ENCODE measurements at regions not wholly inside any gene's neighbourhood (a gene's known extent, or its start where the extent isn't known, plus 50 kb on each side); places are given as distances from the start of the nearest gene placed in this dataset.

DNA sequence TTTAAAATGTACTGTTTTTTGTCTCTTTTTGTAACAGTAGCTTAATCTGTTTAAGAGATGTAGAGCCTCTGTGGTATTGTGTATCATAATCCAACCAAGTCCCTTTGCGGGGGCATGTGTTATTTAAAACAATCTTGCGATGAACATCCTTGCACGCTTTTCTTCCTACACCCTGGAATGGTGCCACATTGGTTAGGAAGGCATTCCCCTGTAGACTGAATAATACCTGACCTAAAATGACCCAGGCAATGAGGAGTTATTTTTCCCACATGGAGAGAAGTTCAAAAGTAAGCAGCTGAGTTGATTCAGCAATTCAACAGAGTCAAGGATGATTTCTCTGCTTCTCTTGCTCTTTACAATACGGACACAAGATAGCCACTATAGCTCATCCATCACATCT lies 142.0 kb upstream of the PMEPA1 start:
- Histone ChIP-seq H3K27me3 (replicated peaks in 1 of 4; ENCODE audit: control insufficient read depth in 3 of 4, extremely low read depth in 1 of 4, insufficient read depth in 3 of 4, low read length in 3 of 4) (peaks cover 0 to 1% (median 0%) of the 10 kb centered on the region in 4 experiments; a peak in 1 of 7 replicates), H3K4me3 (ENCODE audit: extremely low read depth in 1 of 4, insufficient read depth in 2 of 4, low read depth in 3 of 4, low read length in 4 of 4) (no peak overlapping the region), H3K36me3 (ENCODE audit: control insufficient read depth in 2 of 4, insufficient read depth in 4 of 4, low read length in 3 of 4) (no peaks in the 10 kb centered on the region), H3K4me1 (replicated peaks in 1 of 4; ENCODE audit: control insufficient read depth in 3 of 4, insufficient read depth in 4 of 4, low read length in 3 of 4) (no peaks in the 10 kb centered on the region), H3K23me2 (ENCODE audit: low read depth, low read length) (no peaks in the 10 kb centered on the region; the same call in 1 of the 2 replicates), H3K9ac (replicated peaks in 1 of 4; ENCODE audit: extremely low read depth in 1 of 4, low read depth in 3 of 4, low read length in 3 of 4) (no peak overlapping the region), H3K56ac (replicated peaks; ENCODE audit: insufficient read length, low read depth, low read length) (no peak overlapping the region), H3K4me2 (ENCODE audit: insufficient read depth in 1 of 2, low read depth in 2 of 2, low read length in 2 of 2) (no peak overlapping the region), H2BK15ac (ENCODE audit: low read length) (no peak overlapping the region), H2BK5ac (ENCODE audit: low read depth, low read length) (no peak overlapping the region), H4K5ac (ENCODE audit: insufficient read length, low read depth, low read length) (no peak overlapping the region), H3K9me3 (ENCODE audit: insufficient read depth in 2 of 2, low read depth in 1 of 2, low read length in 1 of 2) (no peaks in the 10 kb centered on the region), H3K23ac (ENCODE audit: insufficient read length) (no peak overlapping the region), H2BK20ac (ENCODE audit: low read length) (no peak overlapping the region), H3K18ac (ENCODE audit: extremely low read depth, low read length) (no peak overlapping the region), H2AK5ac (ENCODE audit: low read depth, low read length) (no peak overlapping the region), H4K8ac (ENCODE audit: extremely low read depth, insufficient read depth, low read length) (no peak overlapping the region), H2AFZ (ENCODE audit: low read length) (no peak overlapping the region), H3K27ac (ENCODE audit: low read depth, low read length) (no peak overlapping the region), H3K79me2 (ENCODE audit: control insufficient read depth in 1 of 2, insufficient read depth in 2 of 2, low read length in 2 of 2) (no peaks in the 10 kb centered on the region), H4K91ac (replicated peaks; ENCODE audit: insufficient read length, low read length) (no peak overlapping the region), H3K79me1 (ENCODE audit: low read depth, low read length) (no peaks in the 10 kb centered on the region), H2BK120ac (replicated peaks; ENCODE audit: low read depth, low read length) (no peak overlapping the region), H2BK12ac (ENCODE audit: low read depth, low read length) (no peak overlapping the region), H3K4ac (replicated peaks; ENCODE audit: insufficient read length, low read depth, low read length) (no peak overlapping the region), H4K20me1 (replicated peaks in 1 of 2; ENCODE audit: control insufficient read depth in 1 of 2, insufficient read depth in 2 of 2, low read length in 2 of 2) (no peaks in the 10 kb centered on the region), H3K14ac (ENCODE audit: insufficient read length) (no peak overlapping the region)
- no peak for TF ChIP-seq BACH1 (IDR thresholded peaks at IDR 0.05; ENCODE audit: low read length)
- no peak for TF ChIP-seq JUND (IDR thresholded peaks at IDR 0.05; ENCODE audit: low read length)
- TF ChIP-seq, protein P1, sequence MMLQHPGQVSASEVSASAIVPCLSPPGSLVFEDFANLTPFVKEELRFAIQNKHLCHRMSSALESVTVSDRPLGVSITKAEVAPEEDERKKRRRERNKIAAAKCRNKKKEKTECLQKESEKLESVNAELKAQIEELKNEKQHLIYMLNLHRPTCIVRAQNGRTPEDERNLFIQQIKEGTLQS (IDR thresholded peaks at IDR 0.05; ENCODE audit: insufficient read depth, low read depth, low read length), result no peak
- no peak for TF ChIP-seq GTF2F1 (IDR thresholded peaks at IDR 0.05; ENCODE audit: borderline replicate concordance, low read depth, low read length)
- no peak for TF ChIP-seq SP4 (IDR thresholded peaks at IDR 0.05; ENCODE audit: low read length)
- TF ChIP-seq ATF2 (IDR thresholded peaks at IDR 0.05; ENCODE audit: low read length), result no peak
- TF ChIP-seq EZH2 (IDR thresholded peaks at IDR 0.05; ENCODE audit: low read depth, low read length, severe bottlenecking), result no peak
- TF ChIP-seq SIX5 (IDR thresholded peaks at IDR 0.05; ENCODE audit: low read depth, low read length), result no peak
- TF ChIP-seq CBX8 (IDR thresholded peaks at IDR 0.05; ENCODE audit: borderline replicate concordance, low read depth, low read length), result no peak
- no peak for TF ChIP-seq YY1 (IDR thresholded peaks at IDR 0.05; ENCODE audit: low read depth, low read length)
- TF ChIP-seq KDM1A (IDR thresholded peaks at IDR 0.05; ENCODE audit: borderline replicate concordance, low read length), result no peak
- FAIRE-seq (no peak), DNase-seq (ENCODE audit: low read depth in 1 of 2, low spot score in 2 of 2) (no peak)
- ChIA-PET POLR2A (ENCODE audit: partially characterized antibody) (no interaction called here), CTCF (ENCODE audit: partially characterized antibody) (interaction anchor here (1.2 kb wide), 1 partner anchor 169 kb away, joined by 3 read pairs; no protein-coding TSS in a partner anchor)
- 89% methylated on average over 4 of the region's 4 CpGs; no CpG with 5 or more reads in 1 of the 2 experiments for WGBS, 2 experiments (ENCODE audit: extremely low coverage in 1 of 2, insufficient coverage in 1 of 2, insufficient read length in 1 of 2, insufficient replicate concordance in 2 of 2, low coverage in 1 of 2, low lambda C conversion rate in 2 of 2, missing lambda C conversion rate in 1 of 2)

Measured in H1 (cell line).